HCEC 1CT (cell line): ENCODE measurements at regions not wholly inside any gene's neighbourhood (a gene's known extent, or its start where the extent isn't known, plus 50 kb on each side); places are given as distances from the start of the nearest gene placed in this dataset.
"Not testable (repeated sequence)": the region's sequence is repeated elsewhere in the genome, so short reads cannot be mapped to it uniquely, and the experiment has no call there.

Experiments
- DNase-seq: peaks from one replicate; pipeline ENCODE4 v3.0.0-alpha.2; 2017

- not testable (repeated sequence) for DNase-seq
Observed at GRCh38 chr15:77896147-77897112, 181.1 kb downstream of the TBC1D2B start.

- DNase-seq = no peak
Observed at GRCh38 chr15:77895742-77896141, 181.8 kb downstream of the TBC1D2B start.

- DNase-seq = not testable (repeated sequence)
Observed at GRCh38 chr15:77895145-77895544, 182.4 kb downstream of the TBC1D2B start.

- not testable (repeated sequence) for DNase-seq
Observed at GRCh38 chr15:77893671-77894640, 183.6 kb downstream of the TBC1D2B start.

GRCh38 chr15:77893246-77893645 is 184.3 kb downstream of the TBC1D2B start:
- not testable (repeated sequence) for DNase-seq

- DNase-seq = no peak
Observed at GRCh38 chr15:77892335-77892734, 185.2 kb downstream of the TBC1D2B start.

- DNase-seq = not testable (repeated sequence)
Observed at GRCh38 chr15:77891862-77892261, 185.6 kb downstream of the TBC1D2B start.

- DNase-seq = not testable (repeated sequence)
Observed at GRCh38 chr15:77890911-77891801, 186.4 kb downstream of the TBC1D2B start.

GRCh38 chr15:77889828-77890725 is 187.4 kb downstream of the TBC1D2B start:
- not testable (repeated sequence) for DNase-seq

- DNase-seq = no peak
Observed at GRCh38 chr15:77889009-77889806, 188.3 kb downstream of the TBC1D2B start.

GRCh38 chr15:77887563-77888429 is 189.7 kb downstream of the TBC1D2B start:
- not testable (repeated sequence) for DNase-seq

GRCh38 chr15:77886805-77887448 is 190.6 kb downstream of the TBC1D2B start:
- DNase-seq = no peak

- DNase-seq = not testable (repeated sequence)
Observed at GRCh38 chr15:77885877-77886500, 191.5 kb downstream of the TBC1D2B start.

- DNase-seq = not testable (repeated sequence)
Observed at GRCh38 chr15:77883012-77883411, 194.5 kb downstream of the TBC1D2B start.

GRCh38 chr15:77881950-77882349 is 195.6 kb downstream of the TBC1D2B start:
- no peak for DNase-seq

GRCh38 chr15:77881535-77881934 is 196.0 kb downstream of the TBC1D2B start:
- not testable (repeated sequence) for DNase-seq

GRCh38 chr15:77879466-77879865 is 198.0 kb downstream of the TBC1D2B start:
- not testable (repeated sequence) for DNase-seq
